GM23338 (cell line): ENCODE measurements at regions not wholly inside any gene's neighbourhood (a gene's known extent, or its start where the extent isn't known, plus 50 kb on each side); places are given as distances from the start of the nearest gene placed in this dataset.

ENCODE experiments used
- ATAC-seq: fragments of 200-7000 bp; cut with Tn5 transposase; 3 replicates; pipeline ENCODE4 v1.9.1; 2020
- DNase-seq: peaks from one replicate; pipeline ENCODE4 v3.0.0-alpha.2; 2015; ENCODE audit warnings: low spot score
- H2AFZ ChIP-seq: fragments of 200-600 bp; sonication (generic); 2 replicates; pipeline ENCODE4 v1.8.0; 2016; ENCODE audit warnings: antibody characterized with exemption, mild to moderate bottlenecking, moderate library complexity
- H3F3A ChIP-seq: fragments of 200-600 bp; sonication (generic); replicated peaks from 2 replicates; pipeline ENCODE4 v1.8.0; 2017; ENCODE audit warnings: antibody characterized with exemption, mixed run types, low read depth
- H3K27ac ChIP-seq: fragments of 200-600 bp; sonication (generic); 2 replicates; pipeline ENCODE4 v1.6.1; 2016; ENCODE audit warnings: low read depth
- H3K27me3 ChIP-seq: fragments of 200-600 bp; sonication (generic); 2 replicates; pipeline ENCODE4 v1.8.0; 2016; ENCODE audit warnings: mild to moderate bottlenecking, mixed run types, moderate library complexity; ENCODE audit not compliant: insufficient read depth
- H3K36me3 ChIP-seq: fragments of 200-600 bp; sonication (generic); 2 replicates; pipeline ENCODE4 v1.8.0; 2016; ENCODE audit warnings: mild to moderate bottlenecking; ENCODE audit not compliant: insufficient read depth
- H3K4me1 ChIP-seq: fragments of 200-600 bp; sonication (generic); 2 replicates; pipeline ENCODE4 v1.8.0; 2016; ENCODE audit warnings: mild to moderate bottlenecking, moderate library complexity; ENCODE audit not compliant: insufficient read depth
- H3K4me2 ChIP-seq: fragments of 200-600 bp; sonication (generic); 2 replicates; pipeline ENCODE4 v1.7.1; 2017; ENCODE audit warnings: mixed run types
- H3K4me3 ChIP-seq: fragments of 200-600 bp; sonication (generic); 2 replicates; pipeline ENCODE4 v1.6.1; 2016; ENCODE audit warnings: mixed run types
- H3K79me2 ChIP-seq: fragments of 200-600 bp; sonication (generic); replicated peaks from 2 replicates; pipeline ENCODE4 v1.8.0; 2017; ENCODE audit warnings: mild to moderate bottlenecking; ENCODE audit not compliant: insufficient read depth
- H3K9me2 ChIP-seq: fragments of 200-600 bp; sonication (generic); 2 replicates; pipeline ENCODE4 v1.8.0; 2017; ENCODE audit not compliant: insufficient read depth
- H4K20me1 ChIP-seq: fragments of 200-600 bp; sonication (generic); replicated peaks from 2 replicates; pipeline ENCODE4 v1.8.0; 2017; ENCODE audit warnings: mild to moderate bottlenecking; ENCODE audit not compliant: insufficient read depth
- H3K27ac Mint-ChIP-seq: 2 replicates; pipeline ENCODE4 v1.8.0; 2020; ENCODE audit warnings: inconsistent platforms, mild to moderate bottlenecking, moderate library complexity, mixed read lengths
- H3K27me3 Mint-ChIP-seq: 3 replicates; pipeline ENCODE4 v1.8.0; 2022; ENCODE audit warnings: low read depth, mild to moderate bottlenecking, moderate library complexity, mixed read lengths, inconsistent platforms; ENCODE audit not compliant: insufficient read depth, poor library complexity
- H3K36me3 Mint-ChIP-seq: 3 replicates; pipeline ENCODE4 v1.8.0; 2021; ENCODE audit warnings: low read depth, mild to moderate bottlenecking, inconsistent platforms, moderate library complexity, mixed read lengths
- H3K4me1 Mint-ChIP-seq: 3 replicates; pipeline ENCODE4 v1.8.0; 2020; ENCODE audit warnings: mild to moderate bottlenecking, inconsistent platforms, mixed read lengths
- H3K4me3 Mint-ChIP-seq: 3 replicates; pipeline ENCODE4 v1.8.0; 2021; ENCODE audit warnings: moderate library complexity, mild to moderate bottlenecking, inconsistent platforms, mixed read lengths
- H3K9me3 Mint-ChIP-seq: 3 replicates; pipeline ENCODE4 v1.8.0; 2020; ENCODE audit warnings: moderate library complexity, mild to moderate bottlenecking, inconsistent platforms, mixed read lengths
- CREB1 ChIP-seq: fragments of 250-450 bp; sonication (Bioruptor Pico); IDR thresholded peaks from 2 replicates; pipeline ENCODE4 v1.5.0; 2020; ENCODE audit warnings: low read depth, mild to moderate bottlenecking, moderate library complexity
- CTCF ChIP-seq, 2 experiments: fragments of 200-600 bp in 1 of 2; sonication (generic) in 1 of 2; conservative IDR thresholded peaks; 2 replicates each; pipeline versions ENCODE4 v1.5.1 to v1.6.1; 2016 to 2017; ENCODE audit warnings: antibody characterized with exemption in 2 of 2, low read depth in 2 of 2, mild to moderate bottlenecking in 2 of 2, moderate library complexity in 1 of 2
- EZH2 ChIP-seq: fragments of 200-600 bp; sonication (generic); IDR thresholded peaks from one replicate; pipeline ENCODE4 v1.8.0; 2017; ENCODE audit warnings: antibody characterized with exemption, mild to moderate bottlenecking, low read depth; ENCODE audit not compliant: unreplicated experiment
- EZH2phosphoT487 ChIP-seq: fragments of 200-600 bp; sonication (generic); IDR thresholded peaks from one replicate; pipeline ENCODE4 v1.8.1; 2018; ENCODE audit warnings: antibody characterized with exemption; ENCODE audit not compliant: unreplicated experiment
- JUNB ChIP-seq: IDR thresholded peaks from one replicate; pipeline ENCODE4 v1.6.1; 2016; ENCODE audit warnings: antibody characterized with exemption; ENCODE audit not compliant: unreplicated experiment
- REST ChIP-seq: IDR thresholded peaks from one replicate; pipeline ENCODE4 v1.6.1; 2018; ENCODE audit warnings: antibody characterized with exemption; ENCODE audit not compliant: unreplicated experiment
- ZNF462 ChIP-seq: fragments of 250-450 bp; sonication (Bioruptor Pico); IDR thresholded peaks from 2 replicates; pipeline ENCODE4 v1.5.0; 2020; ENCODE audit warnings: mild to moderate bottlenecking, moderate library complexity

- no peak for TF ChIP-seq ZNF462 (CRISPR knock-in tag)
- no peak for TF ChIP-seq CTCF (conservative IDR thresholded peaks at IDR 0.05; ENCODE audit: low read depth in 2 of 2)
These were observed 387.5 kb downstream of the IPO8 start (continued) for GRCh38 chr12:30308010-30308717.

GRCh38 chr12:30304528-30304927 lies 391.1 kb downstream of the IPO8 start:
- H3K9me2 ChIP-seq = peaks cover 19% of the 10 kb centered on the region
- peaks cover 6% of the 10 kb centered on the region; the same call in 1 of the 3 replicates for H3K9me3 Mint-ChIP-seq
- H4K20me1 ChIP-seq = no peaks in the 10 kb centered on the region
- H3K4me3 ChIP-seq = no peak overlapping the region
- TF ChIP-seq CREB1 (no peak), EZH2 (no peak), JUNB (no peak), REST (no peak), EZH2phosphoT487 (no peak)
- no peaks in the 10 kb centered on the region for H3K27me3 Mint-ChIP-seq
- DNase-seq (peak; percentile 3), ATAC-seq (no peak)
- H3K4me2 ChIP-seq = no peak overlapping the region
- no peaks in the 10 kb centered on the region for H3K27me3 ChIP-seq
- H3K4me1 Mint-ChIP-seq = peaks cover 8% of the 10 kb centered on the region
- H3K27ac ChIP-seq = no peak overlapping the region
- no peaks in the 10 kb centered on the region for H3K36me3 ChIP-seq
- no peak overlapping the region for H3K27ac Mint-ChIP-seq
- H3K79me2 ChIP-seq = no peaks in the 10 kb centered on the region
- no peaks in the 10 kb centered on the region for H3F3A ChIP-seq
- 0 out of 3 replicates have a peak, but pooled peaks cover 3% of the 10 kb centered on the region for H3K36me3 Mint-ChIP-seq
- no peak overlapping the region for H2AFZ ChIP-seq
- H3K4me1 ChIP-seq = no peaks in the 10 kb centered on the region
- no peak overlapping the region for H3K4me3 Mint-ChIP-seq
